Activated CD4-positive, CD25-positive, alpha-beta regulatory T cell treated with anti-CD3 and anti-CD28 coated beads, Interleukin-2, amount 50 U/mL, for 16 hours (primary cell): ENCODE measurements at regions not wholly inside any gene's neighbourhood (a gene's known extent, or its start where the extent isn't known, plus 50 kb on each side); places are given as distances from the start of the nearest gene placed in this dataset.

Experiments used
- DNase-seq: peaks from one replicate; pipeline ENCODE4 v3.0.0-alpha.2; 2020; ENCODE audit warnings: low read depth, low spot score

DNA sequence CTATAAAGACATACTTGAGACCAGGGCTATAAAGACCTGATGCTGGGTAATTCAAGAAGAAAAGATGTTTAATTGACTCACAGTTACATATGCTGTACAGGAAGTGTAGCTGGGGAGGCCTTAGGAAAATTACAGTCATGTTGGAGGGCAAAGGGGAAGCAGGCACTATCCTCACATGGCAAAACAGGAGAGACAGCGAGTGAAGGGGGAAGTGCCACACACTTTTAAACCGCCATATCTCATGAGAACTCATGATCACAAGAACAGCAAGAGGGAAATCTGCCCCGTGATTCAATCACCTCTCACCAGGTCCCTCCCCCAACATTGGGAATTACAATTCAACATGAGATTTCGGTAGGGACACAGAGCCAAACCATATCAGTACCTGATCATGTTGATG lies 89.9 kb upstream of the ADAMTSL1 start:
- no peak for DNase-seq

GRCh38 chr9:18385696-18386490 lies 88.1 kb upstream of the ADAMTSL1 start:
- DNase-seq: no peak

DNA sequence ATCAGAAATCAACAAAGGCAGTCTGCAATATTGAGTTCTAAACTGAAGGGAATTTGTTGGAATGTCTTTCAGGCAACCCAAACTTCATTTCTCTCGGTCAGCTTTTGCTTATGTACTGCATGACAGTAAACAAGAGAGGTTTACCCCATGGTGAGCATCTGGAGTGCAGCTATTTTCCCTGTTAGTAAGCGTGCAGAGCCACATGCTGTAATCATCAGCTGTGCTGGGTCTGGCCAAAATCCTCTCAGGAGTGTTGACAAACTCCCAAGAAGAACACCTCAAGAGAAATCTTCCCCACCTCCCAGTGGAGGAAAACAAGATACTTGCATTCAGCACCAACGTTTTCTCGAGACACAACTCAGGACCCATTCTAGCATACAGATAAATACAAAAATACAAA lies 83.6 kb upstream of the ADAMTSL1 start:
- no peak for DNase-seq

- DNase-seq: no peak
Observed at GRCh38 chr9:18393340-18394130, 80.4 kb upstream of the ADAMTSL1 start.

DNA sequence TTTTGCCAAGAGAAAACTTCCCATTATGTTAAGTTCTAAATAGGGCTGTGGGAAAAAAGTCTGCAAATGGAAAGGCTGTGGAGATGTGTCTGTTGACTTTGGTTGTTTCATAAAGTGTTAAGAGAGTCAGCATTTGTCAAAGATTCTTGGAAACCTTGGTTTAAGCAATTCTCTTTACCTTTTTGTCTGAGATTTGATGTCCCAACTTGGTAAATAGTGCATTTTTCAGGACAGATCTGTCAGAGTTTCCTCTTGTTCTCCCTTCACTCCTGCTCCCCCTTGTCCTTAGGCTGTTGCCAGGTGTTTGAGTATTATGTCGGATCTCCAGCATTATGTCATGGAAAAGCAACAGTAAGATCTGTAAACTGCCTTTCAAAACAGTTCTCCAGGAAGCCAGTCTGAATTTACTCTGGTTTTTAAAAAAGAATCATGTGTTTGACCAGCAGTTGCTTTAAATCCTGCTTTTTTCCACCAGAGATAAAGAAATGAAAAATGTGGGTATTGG lies 79.1 kb upstream of the ADAMTSL1 start:
- no peak for DNase-seq

DNA sequence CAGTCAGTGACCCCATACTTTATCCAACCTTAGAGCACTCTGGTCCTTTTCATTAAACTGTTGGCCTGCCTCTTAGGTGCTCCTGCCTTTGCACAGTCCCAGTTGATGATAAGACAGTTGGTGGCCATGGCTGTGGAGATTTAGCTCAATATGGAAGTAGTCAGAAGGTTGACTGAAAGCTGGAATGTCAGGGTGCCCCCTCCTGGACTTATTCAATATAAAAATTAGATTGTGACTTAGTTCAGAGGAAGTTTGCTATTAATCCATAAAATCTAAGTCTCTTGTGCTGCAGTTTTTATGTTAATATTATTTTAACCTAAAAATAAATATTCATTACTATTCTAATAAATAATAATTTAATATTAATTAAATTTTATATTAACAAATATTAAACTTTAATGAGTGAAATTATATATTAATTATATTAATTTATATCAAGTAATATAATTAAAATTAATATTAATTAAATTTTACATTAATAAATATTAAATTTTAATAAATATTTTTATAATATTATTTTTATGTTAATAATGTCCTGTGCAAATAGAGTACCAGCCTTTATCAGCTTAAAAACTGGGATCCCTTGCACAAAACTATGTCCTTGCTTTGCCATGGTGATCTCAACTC lies 77.7 kb upstream of the ADAMTSL1 start:
- DNase-seq: no peak

- DNase-seq: no peak
Observed at GRCh38 chr9:18397076-18397475, 76.9 kb upstream of the ADAMTSL1 start.

DNA sequence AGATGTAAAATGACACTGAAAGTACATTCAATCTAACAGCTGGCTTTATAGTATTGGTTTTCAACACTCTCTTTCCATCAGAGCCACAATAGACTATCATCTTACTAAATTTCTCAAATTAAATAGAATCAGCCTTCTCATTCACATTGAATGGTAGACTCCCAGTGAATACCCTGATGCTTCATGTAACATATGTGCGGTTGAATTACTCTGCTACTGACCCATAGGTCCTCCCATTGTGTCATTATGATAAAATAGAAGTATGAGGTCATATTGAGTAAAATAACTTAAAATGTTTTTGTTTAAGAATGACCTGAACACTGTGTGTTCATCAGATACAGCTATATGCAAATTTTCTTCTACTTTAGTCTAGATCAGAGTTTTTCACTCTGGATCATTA lies 75.9 kb upstream of the ADAMTSL1 start:
- DNase-seq: no peak

- DNase-seq: no peak
Observed at GRCh38 chr9:18404434-18405029, 69.4 kb upstream of the ADAMTSL1 start.

- DNase-seq: no peak
Observed at GRCh38 chr9:18405240-18405639, 68.7 kb upstream of the ADAMTSL1 start.

DNA sequence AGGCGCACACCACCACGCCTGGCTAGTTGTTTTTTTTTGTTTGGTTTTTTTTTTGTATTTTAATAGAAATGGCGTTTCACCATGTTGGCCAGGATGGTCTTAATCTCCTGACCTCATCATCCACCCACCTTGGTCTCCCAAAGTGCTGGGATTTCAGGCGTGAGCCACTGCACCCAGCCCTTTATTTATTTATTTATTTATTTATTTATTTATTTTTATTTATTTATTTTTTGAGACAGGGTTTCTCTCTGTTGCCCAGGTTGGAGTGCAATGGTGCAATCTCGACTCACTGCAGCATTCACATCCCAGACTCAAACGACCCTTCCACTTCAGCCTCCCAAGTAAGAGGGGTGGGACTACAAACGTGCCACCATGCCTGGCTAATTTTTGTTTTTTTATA lies 63.0 kb upstream of the ADAMTSL1 start:
- DNase-seq: no peak

DNA sequence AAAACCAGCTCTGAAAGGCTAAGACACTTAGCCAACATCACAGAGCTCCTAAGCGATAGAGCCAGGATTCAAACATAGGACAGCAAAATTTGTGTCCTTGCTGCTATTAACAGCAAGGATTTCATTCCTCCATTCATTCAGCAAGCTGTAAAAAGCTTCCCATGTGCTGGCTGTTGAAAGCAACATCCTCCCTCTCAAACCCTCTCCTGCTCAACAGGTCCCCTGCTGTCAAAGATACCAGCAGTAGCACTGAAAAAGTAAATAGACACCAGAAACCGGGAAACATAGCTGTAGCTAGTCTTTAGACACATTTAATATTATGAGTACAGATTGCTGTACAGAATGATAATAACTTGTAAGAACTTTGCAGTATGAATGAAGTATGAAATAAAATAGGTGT lies 52.6 kb upstream of the ADAMTSL1 start:
- DNase-seq: no peak

DNA sequence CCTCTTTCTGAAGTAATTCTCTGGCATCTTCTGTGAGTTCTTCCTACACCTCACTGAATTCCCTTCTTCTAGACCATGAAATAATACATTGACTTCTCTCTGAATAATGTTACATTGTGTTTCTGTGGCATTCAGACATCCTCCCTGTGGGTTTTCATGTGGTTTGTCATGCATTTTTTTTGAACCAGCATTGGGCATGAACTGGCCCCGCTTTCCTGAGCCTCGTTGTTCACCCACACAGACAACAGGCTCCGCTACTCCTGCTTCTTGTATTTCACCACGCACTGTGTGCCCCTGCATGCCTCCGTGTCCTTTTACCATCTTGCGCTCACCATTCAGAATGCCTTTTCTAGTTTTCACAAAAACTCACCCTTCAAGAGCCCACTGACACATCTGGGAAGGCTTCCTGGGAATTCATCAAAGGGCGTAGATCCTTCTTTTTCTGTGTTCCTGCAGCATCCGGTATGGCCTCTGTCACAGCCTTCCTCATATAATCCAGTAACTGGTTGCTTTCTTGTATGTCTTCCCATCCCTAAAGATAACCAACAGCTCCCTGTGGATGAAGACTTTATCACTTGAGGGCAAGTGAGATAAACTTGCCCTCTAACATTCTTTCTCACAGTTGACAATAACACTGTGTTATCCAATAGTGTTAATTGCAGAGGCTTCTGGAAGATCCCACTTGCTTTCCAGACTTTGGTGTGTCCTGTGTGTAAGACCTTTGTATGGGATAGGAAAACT lies 51.5 kb upstream of the ADAMTSL1 start:
- DNase-seq: no peak

DNA sequence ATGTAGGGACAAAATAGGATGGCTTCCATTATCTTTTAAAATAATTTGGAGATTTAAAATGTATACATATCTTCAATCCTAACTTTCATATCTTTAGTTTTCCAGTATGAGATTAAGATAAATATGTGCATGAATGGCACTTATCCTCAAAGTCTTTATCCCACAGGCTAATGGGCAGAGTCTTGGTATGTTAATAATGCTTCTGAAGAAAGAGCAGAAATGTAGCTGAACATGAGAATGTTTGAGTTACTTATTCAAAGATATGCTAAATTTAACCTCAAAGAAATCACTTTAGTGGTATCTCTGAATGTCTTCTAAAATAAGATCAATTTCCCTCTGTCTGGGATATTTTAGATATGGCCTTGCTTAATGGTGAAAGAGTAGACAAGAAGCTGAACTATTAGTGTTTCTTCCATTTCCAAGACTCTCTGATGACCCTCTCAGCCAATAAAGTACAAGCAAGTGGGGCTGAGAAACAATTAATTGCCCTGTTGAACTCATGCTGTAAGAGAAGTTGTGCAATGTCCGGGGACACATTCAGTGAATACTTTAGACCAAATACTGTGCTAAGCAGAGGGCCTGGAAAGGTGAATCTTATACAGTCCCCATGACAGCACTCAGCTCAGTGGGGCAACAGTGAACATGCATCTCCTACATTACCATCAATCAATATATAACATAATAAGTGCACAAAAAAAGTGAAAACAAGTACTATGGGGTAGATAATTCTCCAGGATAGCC lies 50.0 kb upstream of the ADAMTSL1 start:
- DNase-seq: no peak
